ENCODE measurements at regions not wholly inside any gene's neighbourhood (a gene's known extent, or its start where the extent isn't known, plus 50 kb on each side); places are given as distances from the start of the nearest gene placed in this dataset.
A peak's percentile ranks its signal among the peaks of the same experiment; 100 is the strongest.
"Not testable (repeated sequence)": the region's sequence is repeated elsewhere in the genome, so short reads cannot be mapped to it uniquely, and the experiment has no call there.

DNA sequence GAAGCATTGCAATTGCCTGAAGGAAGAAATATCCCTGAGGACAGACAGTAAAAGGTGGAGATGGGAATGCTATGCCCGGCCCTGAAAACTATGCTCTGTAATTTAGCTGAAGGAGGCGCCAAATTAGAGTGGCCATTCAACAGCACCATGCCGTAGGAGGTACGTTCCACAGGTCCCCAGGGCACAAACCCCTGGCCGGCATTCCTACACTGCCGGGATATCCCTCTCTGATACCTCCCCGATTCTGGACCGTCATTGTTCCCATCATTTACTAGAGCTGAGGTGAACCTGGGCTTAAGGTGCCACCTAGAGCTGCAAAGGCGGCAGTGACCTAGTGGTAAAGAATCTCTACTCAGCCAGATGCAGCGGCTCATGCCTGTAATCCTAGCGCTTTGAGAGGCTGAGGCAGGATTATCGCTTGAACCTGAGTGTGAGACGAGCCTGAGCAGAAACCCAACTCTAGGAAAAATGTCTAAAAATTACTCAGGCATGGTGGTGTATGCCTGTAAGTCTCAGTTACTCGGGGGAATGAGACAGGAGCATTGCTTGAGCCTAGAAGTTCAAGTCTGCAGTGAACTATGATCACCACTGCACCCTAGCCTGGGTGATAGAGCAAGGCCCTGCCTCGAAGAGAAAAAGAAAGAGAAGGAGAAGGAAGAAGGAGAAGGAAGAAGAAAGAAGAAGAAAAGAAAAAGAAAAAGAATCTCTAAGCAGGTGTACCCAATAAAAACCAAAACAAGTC is 53.0 kb upstream of the TNKS2 start:
- Mint-ChIP-seq H3K36me3 (ENCODE audit: low read depth) (no peaks in the 10 kb centered on the region), H3K9me3 (no peaks in the 10 kb centered on the region), H3K4me3 (peak overlapping the region; percentile 2; the same call in 1 of the 2 replicates), H3K27me3 (ENCODE audit: insufficient read depth) (peaks cover 15% of the 10 kb centered on the region), H3K27ac (no peak overlapping the region), H3K4me1 (ENCODE audit: low read depth) (no peaks in the 10 kb centered on the region)
- TF ChIP-seq, protein P1, sequence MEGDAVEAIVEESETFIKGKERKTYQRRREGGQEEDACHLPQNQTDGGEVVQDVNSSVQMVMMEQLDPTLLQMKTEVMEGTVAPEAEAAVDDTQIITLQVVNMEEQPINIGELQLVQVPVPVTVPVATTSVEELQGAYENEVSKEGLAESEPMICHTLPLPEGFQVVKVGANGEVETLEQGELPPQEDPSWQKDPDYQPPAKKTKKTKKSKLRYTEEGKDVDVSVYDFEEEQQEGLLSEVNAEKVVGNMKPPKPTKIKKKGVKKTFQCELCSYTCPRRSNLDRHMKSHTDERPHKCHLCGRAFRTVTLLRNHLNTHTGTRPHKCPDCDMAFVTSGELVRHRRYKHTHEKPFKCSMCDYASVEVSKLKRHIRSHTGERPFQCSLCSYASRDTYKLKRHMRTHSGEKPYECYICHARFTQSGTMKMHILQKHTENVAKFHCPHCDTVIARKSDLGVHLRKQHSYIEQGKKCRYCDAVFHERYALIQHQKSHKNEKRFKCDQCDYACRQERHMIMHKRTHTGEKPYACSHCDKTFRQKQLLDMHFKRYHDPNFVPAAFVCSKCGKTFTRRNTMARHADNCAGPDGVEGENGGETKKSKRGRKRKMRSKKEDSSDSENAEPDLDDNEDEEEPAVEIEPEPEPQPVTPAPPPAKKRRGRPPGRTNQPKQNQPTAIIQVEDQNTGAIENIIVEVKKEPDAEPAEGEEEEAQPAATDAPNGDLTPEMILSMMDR (IDR thresholded peaks at IDR 0.05): peak; percentile 37; the same call in 1 of the 2 replicates
- DNase-seq: no peak

DNA sequence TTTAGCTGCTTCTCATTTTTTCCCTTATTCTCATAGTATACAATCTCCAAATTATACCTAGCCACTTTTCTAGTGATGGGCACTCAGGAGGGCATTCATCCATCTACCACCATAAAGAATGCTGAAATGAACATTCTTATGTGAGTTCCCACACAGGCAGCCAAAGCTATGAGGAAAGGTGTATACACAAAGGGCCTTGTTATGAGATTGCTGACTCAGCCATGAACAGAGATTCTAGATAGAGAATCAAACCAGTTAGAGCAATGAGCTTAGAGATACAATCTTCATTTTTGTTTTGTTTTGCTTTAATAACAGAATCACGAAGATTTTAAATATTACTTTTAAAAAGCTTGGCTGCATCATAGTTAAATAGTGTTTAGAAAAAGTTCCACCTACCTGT is 54.8 kb upstream of the TNKS2 start:
- DNase-seq: no peak
- TF ChIP-seq, protein P1 (IDR thresholded peaks at IDR 0.05): no peak
- Mint-ChIP-seq H3K4me3 (no peak overlapping the region), H3K27ac (no peak overlapping the region), H3K9me3 (no peaks in the 10 kb centered on the region), H3K27me3 (ENCODE audit: insufficient read depth) (peaks cover 27% of the 10 kb centered on the region), H3K4me1 (ENCODE audit: low read depth) (no peaks in the 10 kb centered on the region), H3K36me3 (ENCODE audit: low read depth) (no peaks in the 10 kb centered on the region)

DNA sequence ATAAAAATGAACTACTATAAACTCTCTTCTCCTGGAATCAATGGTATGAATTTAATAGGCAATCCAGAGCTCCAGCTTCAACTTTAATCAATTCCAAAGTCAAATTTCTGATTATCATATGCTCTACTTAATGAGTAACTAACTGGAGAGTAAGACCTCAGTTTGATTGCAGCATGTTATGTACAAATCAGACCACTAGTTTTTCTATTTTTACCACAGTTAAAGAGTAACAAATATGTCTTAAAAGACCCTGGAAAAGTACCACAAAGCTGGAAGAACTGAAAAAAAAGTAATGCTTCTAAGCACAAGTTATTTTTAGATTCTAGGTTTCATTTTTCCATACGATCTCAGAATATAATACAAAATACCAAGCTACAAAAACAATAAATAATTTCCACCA is 56.0 kb upstream of the TNKS2 start:
- Mint-ChIP-seq H3K4me3 (no peak overlapping the region), H3K27me3 (ENCODE audit: insufficient read depth) (peaks cover 31% of the 10 kb centered on the region), H3K36me3 (ENCODE audit: low read depth) (no peaks in the 10 kb centered on the region), H3K9me3 (no peaks in the 10 kb centered on the region), H3K27ac (no peak overlapping the region), H3K4me1 (ENCODE audit: low read depth) (no peaks in the 10 kb centered on the region)
- DNase-seq: no peak
- TF ChIP-seq, protein P1 (IDR thresholded peaks at IDR 0.05): no peak

DNA sequence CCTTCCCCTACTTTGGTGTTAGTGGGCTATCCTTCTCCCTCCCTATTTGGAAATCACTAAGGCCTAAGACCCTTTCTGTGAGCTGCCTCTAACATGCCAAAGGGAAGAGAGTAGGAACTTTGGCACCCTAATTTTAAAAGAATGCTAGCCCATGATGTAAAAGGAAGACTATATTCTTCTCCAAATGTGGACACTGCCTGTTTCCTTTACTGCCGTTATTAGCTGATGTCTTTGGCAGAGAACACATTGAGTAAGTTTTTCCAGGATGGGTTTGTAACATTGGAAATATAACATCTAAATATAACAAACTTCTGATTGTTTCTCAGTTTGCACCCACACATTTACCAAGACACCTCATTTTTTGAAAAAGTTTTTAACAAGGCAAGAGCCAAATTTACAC is 56.9 kb upstream of the TNKS2 start:
- no peaks in the 10 kb centered on the region for H3K36me3 Mint-ChIP-seq (ENCODE audit: low read depth)
- H3K4me1 Mint-ChIP-seq (ENCODE audit: low read depth): no peaks in the 10 kb centered on the region
- H3K4me3 Mint-ChIP-seq: no peak overlapping the region
- no peak overlapping the region for H3K27ac Mint-ChIP-seq
- H3K9me3 Mint-ChIP-seq: no peaks in the 10 kb centered on the region
- peaks cover 35% of the 10 kb centered on the region for H3K27me3 Mint-ChIP-seq (ENCODE audit: insufficient read depth)
- TF ChIP-seq, protein P1 (IDR thresholded peaks at IDR 0.05): no peak
- DNase-seq: no peak

DNA sequence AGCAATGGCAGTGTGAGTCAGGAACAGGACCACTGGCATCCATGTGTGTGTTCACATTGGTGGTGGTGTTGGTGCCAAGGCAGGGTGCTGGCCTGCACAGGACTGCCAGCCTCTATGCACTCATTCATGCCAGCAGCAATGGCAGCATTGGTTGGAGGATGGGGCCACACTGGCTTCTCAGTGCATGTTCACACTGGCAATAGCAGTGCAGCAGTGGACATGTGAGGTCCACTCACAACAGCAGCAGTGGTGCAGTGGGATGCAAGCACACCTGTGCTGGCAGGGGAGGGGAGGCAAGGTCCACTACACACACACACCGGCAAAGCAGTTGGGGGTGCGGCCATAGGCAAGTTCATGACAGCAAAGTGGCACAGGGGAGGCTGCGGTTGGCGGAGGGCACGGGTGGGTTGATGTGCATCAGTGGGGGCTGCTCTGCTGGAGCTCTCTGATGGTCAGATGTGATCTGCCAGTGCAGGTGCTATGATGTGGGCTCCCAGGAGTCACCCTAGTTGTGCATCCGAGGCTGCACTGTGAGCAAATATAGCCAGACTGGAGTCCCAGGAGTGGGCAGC is 57.8 kb upstream of the TNKS2 start:
- H3K36me3 Mint-ChIP-seq (ENCODE audit: low read depth): no peaks in the 10 kb centered on the region
- H3K9me3 Mint-ChIP-seq: no peaks in the 10 kb centered on the region
- H3K4me3 Mint-ChIP-seq: no peak overlapping the region
- no peak overlapping the region for H3K27ac Mint-ChIP-seq
- peaks cover 34% of the 10 kb centered on the region for H3K27me3 Mint-ChIP-seq (ENCODE audit: insufficient read depth)
- no peak for DNase-seq
- TF ChIP-seq, protein P1 (IDR thresholded peaks at IDR 0.05): no peak
- no peaks in the 10 kb centered on the region for H3K4me1 Mint-ChIP-seq (ENCODE audit: low read depth)

DNA sequence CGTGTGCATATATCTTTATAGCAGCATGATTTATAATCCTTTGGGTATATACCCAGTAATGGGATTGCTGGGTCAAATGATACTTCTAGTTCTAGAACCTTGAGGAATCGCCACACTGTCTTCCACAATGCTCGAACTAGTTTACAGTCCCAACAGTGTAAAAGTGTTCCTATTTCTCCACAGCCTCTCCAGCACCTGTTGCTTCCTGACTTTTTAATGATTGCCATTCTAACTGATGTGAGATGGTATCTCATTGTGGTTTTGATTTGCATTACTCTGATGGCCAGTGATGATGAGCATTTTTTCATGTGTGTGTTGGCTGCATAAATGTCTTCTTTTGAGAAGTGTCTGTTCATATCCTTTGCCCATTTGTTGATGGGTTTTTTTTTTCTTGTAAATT is 66.0 kb upstream of the TNKS2 start:
- H3K27me3 Mint-ChIP-seq (ENCODE audit: insufficient read depth); DNase-seq; H3K27ac Mint-ChIP-seq; H3K36me3 Mint-ChIP-seq (ENCODE audit: low read depth); H3K4me3 Mint-ChIP-seq; H3K9me3 Mint-ChIP-seq; H3K4me1 Mint-ChIP-seq (ENCODE audit: low read depth): not testable (repeated sequence)

DNA sequence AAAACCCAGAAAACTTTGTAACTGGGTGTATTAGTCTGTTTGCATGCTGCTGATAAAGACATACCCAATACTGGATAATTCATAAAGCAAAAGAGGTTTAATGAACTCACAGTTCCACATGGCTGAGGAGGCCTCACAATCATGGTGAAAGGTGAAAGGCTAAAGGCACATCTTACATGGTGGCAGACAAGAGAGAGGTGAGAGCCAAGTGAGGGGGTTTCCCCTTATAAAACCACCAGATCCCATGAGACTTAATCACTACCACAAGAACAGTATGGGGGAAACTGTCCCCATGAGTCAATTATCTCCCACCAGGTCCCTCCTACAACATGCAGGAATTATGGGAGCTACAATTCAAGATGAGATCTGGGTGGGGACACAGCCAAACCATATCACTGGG is 68.9 kb upstream of the TNKS2 start:
- H3K27me3 Mint-ChIP-seq (ENCODE audit: insufficient read depth); H3K4me1 Mint-ChIP-seq (ENCODE audit: low read depth); H3K27ac Mint-ChIP-seq; H3K36me3 Mint-ChIP-seq (ENCODE audit: low read depth); H3K4me3 Mint-ChIP-seq; DNase-seq; H3K9me3 Mint-ChIP-seq: not testable (repeated sequence)

All from HFFc6 (cell line).